GM06990 (cell line): ENCODE measurements at regions not wholly inside any gene's neighbourhood (a gene's known extent, or its start where the extent isn't known, plus 50 kb on each side); places are given as distances from the start of the nearest gene placed in this dataset.
"Not testable (repeated sequence)": the region's sequence is repeated elsewhere in the genome, so short reads cannot be mapped to it uniquely, and the experiment has no call there.

ENCODE experiments used
- DNase-seq: peaks from one replicate; pipeline ENCODE4 v3.0.0-alpha.2; 2011; ENCODE audit not compliant: insufficient read length; ENCODE audit errors: extremely low read depth
- H3K27me3 ChIP-seq: replicated peaks from 2 replicates; pipeline ENCODE4 v1.6.0; 2011; ENCODE audit warnings: low read length; ENCODE audit not compliant: control insufficient read depth, insufficient read depth
- H3K36me3 ChIP-seq: 2 replicates; pipeline ENCODE4 v1.5.1; 2011; ENCODE audit warnings: low read length; ENCODE audit not compliant: control insufficient read depth, insufficient read depth
- H3K4me3 ChIP-seq: replicated peaks from 2 replicates; pipeline ENCODE4 v1.5.1; 2011; ENCODE audit warnings: low read depth, mild to moderate bottlenecking, control low read depth, low read length
- TF ChIP-seq, protein P1 (sequence below): IDR thresholded peaks from 2 replicates; pipeline ENCODE4 v1.5.1; 2011; ENCODE audit warnings: low read length, control low read depth, mild to moderate bottlenecking, inconsistent platforms; ENCODE audit not compliant: insufficient read depth, poor library complexity, severe bottlenecking

DNA sequence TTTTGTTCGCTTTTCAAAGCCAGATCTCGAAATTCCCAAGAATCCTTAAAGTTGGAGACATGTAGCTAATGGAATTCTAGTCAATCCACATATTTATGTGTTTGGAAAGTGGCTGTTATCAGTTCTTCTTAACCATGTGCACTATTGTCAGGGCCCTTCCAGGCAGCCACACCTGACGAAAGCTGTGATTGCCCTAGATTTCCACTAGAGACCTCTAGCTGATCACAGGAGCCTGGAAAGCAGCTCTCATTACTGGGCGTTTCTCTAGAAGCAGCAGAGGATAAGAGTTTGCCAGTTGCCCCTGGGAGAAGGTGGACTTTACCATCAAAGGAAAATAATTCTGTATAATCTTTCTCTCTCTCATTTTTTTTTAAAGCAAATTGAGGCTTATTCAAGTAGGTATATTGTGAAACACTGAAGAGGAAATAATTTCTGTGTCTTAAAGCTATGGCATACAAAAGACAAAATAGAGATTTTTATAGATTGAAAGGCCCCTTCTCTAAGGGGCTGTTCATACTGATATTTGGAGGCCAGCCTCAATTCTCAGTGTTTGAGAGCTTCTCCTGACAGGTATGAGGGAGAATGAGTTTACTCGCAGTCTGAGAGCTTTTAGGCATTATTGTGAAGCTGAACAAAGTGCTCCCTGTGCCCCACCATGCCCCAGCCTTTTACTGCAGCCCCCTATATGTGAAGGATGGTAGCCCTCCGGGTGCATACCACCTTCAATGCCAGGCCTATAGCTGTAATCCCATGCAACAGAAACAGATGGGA, 405.4 kb upstream of the ACTBL2 start:
- TF ChIP-seq, protein P1, sequence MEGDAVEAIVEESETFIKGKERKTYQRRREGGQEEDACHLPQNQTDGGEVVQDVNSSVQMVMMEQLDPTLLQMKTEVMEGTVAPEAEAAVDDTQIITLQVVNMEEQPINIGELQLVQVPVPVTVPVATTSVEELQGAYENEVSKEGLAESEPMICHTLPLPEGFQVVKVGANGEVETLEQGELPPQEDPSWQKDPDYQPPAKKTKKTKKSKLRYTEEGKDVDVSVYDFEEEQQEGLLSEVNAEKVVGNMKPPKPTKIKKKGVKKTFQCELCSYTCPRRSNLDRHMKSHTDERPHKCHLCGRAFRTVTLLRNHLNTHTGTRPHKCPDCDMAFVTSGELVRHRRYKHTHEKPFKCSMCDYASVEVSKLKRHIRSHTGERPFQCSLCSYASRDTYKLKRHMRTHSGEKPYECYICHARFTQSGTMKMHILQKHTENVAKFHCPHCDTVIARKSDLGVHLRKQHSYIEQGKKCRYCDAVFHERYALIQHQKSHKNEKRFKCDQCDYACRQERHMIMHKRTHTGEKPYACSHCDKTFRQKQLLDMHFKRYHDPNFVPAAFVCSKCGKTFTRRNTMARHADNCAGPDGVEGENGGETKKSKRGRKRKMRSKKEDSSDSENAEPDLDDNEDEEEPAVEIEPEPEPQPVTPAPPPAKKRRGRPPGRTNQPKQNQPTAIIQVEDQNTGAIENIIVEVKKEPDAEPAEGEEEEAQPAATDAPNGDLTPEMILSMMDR = peak; percentile 55
- Histone ChIP-seq H3K36me3 (no peaks in the 10 kb centered on the region), H3K27me3 (no peaks in the 10 kb centered on the region; the same call in 1 of the 2 replicates), H3K4me3 (no peak overlapping the region)
- no peak for DNase-seq

DNA sequence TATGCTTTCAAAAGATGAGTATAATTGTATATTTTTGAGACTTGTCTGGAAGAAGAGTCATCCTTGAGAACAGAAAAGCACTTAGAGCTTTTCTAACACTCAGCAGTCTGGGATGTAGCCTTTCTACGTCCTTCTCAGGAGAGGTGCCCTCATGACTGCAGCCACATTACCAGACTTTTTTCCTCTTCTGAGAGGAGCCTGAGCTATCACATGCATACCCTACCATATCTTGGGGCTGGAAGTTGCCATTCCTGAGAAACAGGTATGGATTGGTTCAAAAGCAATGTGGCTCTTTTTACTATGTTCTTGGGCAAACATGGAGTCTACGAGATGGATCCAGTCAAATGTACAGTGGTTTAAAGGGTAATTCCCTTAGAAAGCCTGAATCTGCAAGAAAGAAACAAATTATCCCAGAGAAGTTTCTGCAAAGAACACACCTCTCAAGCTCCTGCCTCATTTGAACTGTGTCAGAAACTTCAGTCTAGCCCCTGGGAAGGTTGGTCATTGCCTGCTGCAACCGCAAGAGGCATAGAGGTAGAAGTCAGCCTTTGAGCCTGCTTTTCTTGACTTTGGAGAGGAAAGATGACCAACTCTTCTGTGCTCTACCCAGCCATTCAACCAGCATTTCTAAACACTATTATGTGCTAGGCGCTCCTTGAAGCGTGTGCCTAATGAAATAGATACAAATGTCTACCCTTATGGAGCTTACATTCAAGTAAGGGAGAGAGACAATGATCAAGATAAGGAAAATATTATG, 401.9 kb upstream of the ACTBL2 start:
- no peak overlapping the region for H3K4me3 ChIP-seq
- DNase-seq = no peak
- TF ChIP-seq, protein P1 = no peak

DNA sequence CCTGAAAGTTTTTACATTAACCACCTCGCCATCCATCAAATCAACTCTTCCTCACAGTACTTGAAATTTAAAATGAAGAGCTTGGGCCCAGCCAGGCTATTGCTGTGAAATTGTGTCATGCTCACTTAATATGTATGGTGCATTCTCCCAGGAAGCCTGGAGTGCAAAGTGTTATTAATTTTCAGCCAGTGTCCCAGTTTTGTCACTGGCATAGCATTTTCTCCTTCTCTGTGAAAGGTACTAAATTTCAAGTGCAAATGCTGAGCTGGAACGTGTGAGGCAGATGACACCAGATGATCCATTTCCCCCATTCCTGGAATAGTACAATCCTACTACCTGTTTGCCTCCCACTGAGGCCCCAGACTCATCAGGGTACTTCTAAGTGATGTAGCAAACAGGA, 397.6 kb upstream of the ACTBL2 start:
- Histone ChIP-seq H3K27me3 (no peaks in the 10 kb centered on the region; the same call in 1 of the 2 replicates), H3K36me3 (no peaks in the 10 kb centered on the region), H3K4me3 (no peak overlapping the region)
- no peak for DNase-seq
- TF ChIP-seq, protein P1 = no peak

More for the DNA sequence above, 401.9 kb upstream of the ACTBL2 start:
- no peaks in the 10 kb centered on the region; the same call in 1 of the 2 replicates for H3K27me3 ChIP-seq
- no peaks in the 10 kb centered on the region for H3K36me3 ChIP-seq

DNA sequence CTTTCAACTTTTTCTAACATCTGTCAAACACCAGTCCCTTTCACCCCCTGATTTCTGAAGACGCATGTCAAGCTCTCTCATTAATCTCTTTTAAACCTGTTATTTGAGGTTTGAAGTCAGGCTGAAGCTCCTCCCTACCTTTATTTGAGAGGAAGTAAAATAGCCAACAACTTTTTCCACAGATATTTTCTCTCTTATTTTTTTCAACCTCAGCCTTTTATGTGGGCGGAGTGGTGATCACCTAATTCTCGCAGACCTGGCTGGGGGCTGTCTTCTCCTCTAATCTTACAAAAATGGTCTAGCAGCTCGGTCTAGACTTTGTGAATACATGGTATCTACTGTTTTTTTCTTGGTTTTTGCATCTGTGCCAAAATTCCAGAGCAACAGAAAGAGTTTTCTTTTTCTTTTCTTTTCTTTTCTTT, 395.7 kb upstream of the ACTBL2 start:
- TF ChIP-seq, protein P1 = no peak
- no peak for DNase-seq

DNA sequence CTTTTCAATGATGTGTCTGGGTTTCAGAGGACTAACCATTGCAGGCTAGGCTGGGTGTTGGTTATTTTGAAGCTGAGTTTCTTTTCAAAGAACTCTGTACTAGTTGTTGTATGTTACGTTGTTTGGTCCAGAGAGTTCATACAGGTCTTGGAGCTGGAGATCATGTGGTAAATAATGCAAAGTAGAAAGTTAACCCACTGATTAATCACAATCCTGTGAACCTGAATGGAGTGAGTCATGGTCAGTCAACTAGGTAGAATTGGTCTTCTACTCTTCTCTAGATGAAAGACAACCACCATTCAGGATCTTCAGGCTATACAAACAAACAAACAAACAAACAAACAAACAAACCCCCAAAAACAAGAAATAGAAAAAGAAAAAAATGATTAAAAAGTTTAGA, 388.9 kb upstream of the ACTBL2 start:
- no peaks in the 10 kb centered on the region for H3K36me3 ChIP-seq
- DNase-seq = no peak
- H3K27me3 ChIP-seq = no peaks in the 10 kb centered on the region
- TF ChIP-seq, protein P1 = no peak
- no peak overlapping the region for H3K4me3 ChIP-seq

More for the DNA sequence above, 395.7 kb upstream of the ACTBL2 start:
- no peaks in the 10 kb centered on the region for H3K27me3 ChIP-seq
- H3K36me3 ChIP-seq = no peaks in the 10 kb centered on the region
- H3K4me3 ChIP-seq = no peak overlapping the region

DNA sequence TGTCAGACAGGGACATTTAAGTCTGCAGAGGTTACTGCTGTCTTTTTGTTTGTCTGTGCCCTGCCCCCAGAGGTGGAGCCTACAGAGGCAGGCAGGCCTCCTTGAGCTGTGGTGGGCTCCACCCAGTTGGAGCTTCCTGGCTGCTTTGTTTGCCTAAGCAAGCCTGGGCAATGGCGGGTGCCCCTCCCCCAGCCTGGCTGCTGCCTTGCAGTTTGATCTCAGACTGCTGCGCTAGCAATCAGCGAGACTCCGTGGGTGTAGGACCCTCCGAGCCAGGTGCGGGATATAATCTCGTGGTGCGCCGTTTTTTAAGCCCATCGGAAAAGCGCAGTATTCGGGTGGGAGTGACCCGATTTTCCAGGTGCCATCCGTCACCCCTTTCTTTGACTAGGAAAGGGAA, 387.7 kb upstream of the ACTBL2 start:
- not testable (repeated sequence) for H3K27me3 ChIP-seq, DNase-seq, H3K4me3 ChIP-seq, H3K36me3 ChIP-seq
